Skeletal muscle cell (primary cell): ENCODE measurements at regions not wholly inside any gene's neighbourhood (a gene's known extent, or its start where the extent isn't known, plus 50 kb on each side); places are given as distances from the start of the nearest gene placed in this dataset.

Source experiments
- DNase-seq: peaks from one replicate; pipeline ENCODE4 v3.0.0-alpha.2; 2010; ENCODE audit warnings: low read depth
- H3K4me3 ChIP-seq: 2 replicates; pipeline ENCODE4 v1.5.1; 2011; ENCODE audit warnings: low read depth, mild to moderate bottlenecking, control low read depth, low read length, moderate library complexity

GRCh38 chr2:6452702-6453481, 412.8 kb downstream of the CMPK2 start:
- no peak overlapping the region for H3K4me3 ChIP-seq
- DNase-seq = no peak

- no peak overlapping the region for H3K4me3 ChIP-seq
- no peak for DNase-seq
Measured at GRCh38 chr2:6454286-6454990, 411.3 kb downstream of the CMPK2 start.

DNA sequence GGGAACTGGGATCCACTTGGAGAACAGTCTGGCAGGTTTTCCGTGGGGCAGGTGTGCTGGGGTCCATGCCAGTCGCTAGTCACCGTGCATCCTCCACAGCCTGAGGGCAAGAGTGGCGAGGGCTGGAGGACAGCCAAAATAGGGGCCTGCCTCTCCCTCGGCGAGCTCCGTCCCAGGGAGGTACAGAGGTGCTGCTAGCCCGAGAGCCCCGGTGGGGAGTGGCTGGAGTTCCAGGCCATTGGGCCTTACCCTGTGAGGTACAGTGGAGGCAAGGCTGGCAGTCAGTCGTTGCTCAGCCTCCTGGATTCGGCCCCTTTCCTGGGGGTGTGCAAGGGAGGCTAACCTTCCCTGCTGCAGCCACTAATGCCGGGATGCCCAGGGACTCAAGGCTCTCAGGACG, 406.6 kb downstream of the CMPK2 start:
- no peak for DNase-seq
- no peak overlapping the region for H3K4me3 ChIP-seq

GRCh38 chr2:6470518-6470917, 395.2 kb downstream of the CMPK2 start:
- DNase-seq = no peak
- H3K4me3 ChIP-seq = no peak overlapping the region

GRCh38 chr2:6471419-6471818, 394.3 kb downstream of the CMPK2 start:
- no peak for DNase-seq
- no peak overlapping the region for H3K4me3 ChIP-seq

DNA sequence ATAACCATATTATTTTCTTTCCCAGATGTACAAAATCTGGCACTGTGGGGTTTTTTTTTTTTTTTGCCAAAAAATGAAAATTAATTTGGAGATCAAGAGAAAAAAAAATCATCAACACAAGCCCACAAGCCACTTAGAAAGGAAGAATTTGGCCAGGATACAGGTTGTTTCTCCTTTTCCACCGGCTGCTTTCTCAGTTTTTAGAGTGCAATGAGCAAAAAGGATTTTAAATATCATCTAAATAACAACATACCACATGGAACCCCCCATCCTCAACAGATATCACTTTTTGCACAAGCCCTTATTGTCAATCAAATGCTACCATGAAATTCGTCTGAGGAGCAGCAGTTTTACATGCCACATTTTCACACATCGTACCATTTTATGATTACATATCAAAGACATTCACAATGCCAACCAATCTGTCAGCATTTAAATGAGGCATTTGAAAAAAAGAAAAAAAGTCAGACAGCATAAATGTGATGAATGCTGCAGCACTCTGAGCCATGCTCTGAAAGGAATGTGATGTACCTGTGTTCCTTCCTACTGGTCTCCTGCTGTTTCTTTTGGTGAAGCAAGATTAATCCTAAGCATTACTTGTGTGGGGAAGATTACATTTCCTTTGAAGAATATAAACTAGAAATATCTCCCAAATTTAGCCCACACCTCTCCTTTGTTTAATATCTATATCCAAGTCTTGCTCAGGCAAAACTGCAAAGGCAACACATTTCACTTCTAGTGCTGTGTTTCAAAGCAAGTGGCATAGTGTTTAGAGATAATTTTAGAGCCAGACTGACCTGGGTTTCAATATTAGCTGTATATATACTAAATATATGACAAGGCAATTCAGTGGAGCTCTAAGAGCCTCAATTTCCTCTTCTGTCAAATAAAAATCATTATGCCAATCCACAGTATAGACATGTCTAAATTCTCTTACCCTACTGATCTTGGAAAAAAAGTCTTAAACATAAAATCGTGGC, 391.3 kb downstream of the CMPK2 start:
- no peak overlapping the region for H3K4me3 ChIP-seq
- no peak for DNase-seq

GRCh38 chr2:6475155-6475940, 390.4 kb downstream of the CMPK2 start:
- no peak for DNase-seq
- H3K4me3 ChIP-seq = no peak overlapping the region

- H3K4me3 ChIP-seq = no peak overlapping the region
- no peak for DNase-seq
Measured at GRCh38 chr2:6480514-6480913, 385.2 kb downstream of the CMPK2 start.

DNA sequence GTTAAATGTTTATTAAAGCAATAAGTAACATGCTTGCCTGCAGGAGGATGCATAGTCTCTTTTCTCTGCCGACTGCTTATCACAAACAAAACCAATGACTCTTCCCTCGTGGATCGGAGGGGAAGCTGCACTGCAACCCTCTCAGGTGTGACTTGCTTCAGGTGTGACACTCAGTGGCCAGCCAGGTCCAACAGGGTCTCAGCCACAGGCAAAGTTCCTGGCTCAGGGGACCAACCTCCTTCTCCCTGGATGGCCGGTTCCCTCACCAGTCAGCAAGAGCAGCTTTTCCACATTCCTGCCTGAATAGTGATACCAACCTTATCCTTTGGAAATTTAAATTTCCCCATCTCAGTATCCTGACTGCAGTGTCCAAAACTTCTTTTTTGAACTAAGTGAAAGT, 383.5 kb downstream of the CMPK2 start:
- no peak for DNase-seq
- no peak overlapping the region for H3K4me3 ChIP-seq

GRCh38 chr2:6487765-6488164, 377.9 kb downstream of the CMPK2 start:
- DNase-seq = no peak

GRCh38 chr2:6492573-6492972, 373.1 kb downstream of the CMPK2 start:
- no peak overlapping the region for H3K4me3 ChIP-seq
- DNase-seq = peak; percentile 23

More at GRCh38 chr2:6487765-6488164, 377.9 kb downstream of the CMPK2 start:
- H3K4me3 ChIP-seq = no peak overlapping the region

- no peak overlapping the region for H3K4me3 ChIP-seq
- DNase-seq = no peak
Measured at GRCh38 chr2:6493266-6493665, 372.4 kb downstream of the CMPK2 start.

GRCh38 chr2:6493669-6494068, 372.0 kb downstream of the CMPK2 start:
- no peak overlapping the region for H3K4me3 ChIP-seq
- no peak for DNase-seq

GRCh38 chr2:6495466-6495865, 370.2 kb downstream of the CMPK2 start:
- H3K4me3 ChIP-seq = no peak overlapping the region
- DNase-seq = no peak

DNA sequence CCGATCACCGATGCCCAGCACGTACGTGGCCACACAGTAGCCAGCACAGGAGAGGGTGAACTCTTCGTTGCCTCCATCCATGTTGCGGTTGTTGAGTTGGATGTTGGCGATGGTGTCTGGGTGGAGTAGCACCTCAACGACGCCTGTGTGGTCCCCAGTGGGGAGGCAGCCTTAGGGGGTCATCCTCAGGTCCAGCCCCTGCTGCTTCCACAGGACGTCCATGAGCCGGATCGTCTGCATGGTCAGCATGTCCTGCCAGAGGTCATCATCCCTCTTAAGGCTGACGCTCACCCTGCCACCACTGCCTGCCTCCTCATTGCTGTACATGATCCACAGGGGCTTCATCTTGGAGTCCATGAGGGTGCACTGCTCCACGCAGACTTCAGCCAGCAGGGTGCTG, 369.3 kb downstream of the CMPK2 start:
- DNase-seq = no peak
- no peak overlapping the region for H3K4me3 ChIP-seq

DNA sequence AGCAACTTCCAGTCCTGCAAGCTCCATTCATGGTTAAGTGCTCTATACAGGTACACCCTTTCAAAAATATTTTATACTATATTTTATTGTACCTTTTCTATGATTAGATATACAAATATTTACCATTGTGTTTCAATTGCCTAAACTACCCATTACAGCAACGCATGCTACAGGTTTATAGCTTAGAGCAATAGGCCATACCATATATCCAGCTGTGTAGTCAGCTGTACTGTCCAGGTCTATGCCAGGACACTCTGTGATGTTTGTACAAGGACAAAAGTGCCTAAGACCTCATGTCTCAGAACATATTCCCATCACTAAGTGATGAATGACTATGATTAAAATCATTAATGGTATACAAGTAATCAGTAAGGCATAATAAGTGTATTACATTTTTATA, 368.7 kb downstream of the CMPK2 start:
- H3K4me3 ChIP-seq = no peak overlapping the region
- DNase-seq = no peak

GRCh38 chr2:6498841-6499240, 366.9 kb downstream of the CMPK2 start:
- no peak for DNase-seq
- no peak overlapping the region for H3K4me3 ChIP-seq

GRCh38 chr2:6499691-6500090, 366.0 kb downstream of the CMPK2 start:
- DNase-seq = no peak
- no peak overlapping the region for H3K4me3 ChIP-seq

- DNase-seq = peak; percentile 58
- H3K4me3 ChIP-seq = no peak overlapping the region
Measured at GRCh38 chr2:6506361-6506794, 359.3 kb downstream of the CMPK2 start.
